ENCODE measurements at regions not wholly inside any gene's neighbourhood (a gene's known extent, or its start where the extent isn't known, plus 50 kb on each side); places are given as distances from the start of the nearest gene placed in this dataset.

GRCh38 chr6:67735623-67736022 is 899.5 kb upstream of the ADGRB3 start:
- TF ChIP-seq CTCF (IDR thresholded peaks at IDR 0.05; ENCODE audit: borderline replicate concordance, extremely low read depth, low read length, poor library complexity, severe bottlenecking) (no peak), EZH2 (IDR thresholded peaks at IDR 0.05; ENCODE audit: borderline replicate concordance, low read depth, low read length, severe bottlenecking) (no peak)
